GM12864 (cell line): ENCODE measurements at regions not wholly inside any gene's neighbourhood (a gene's known extent, or its start where the extent isn't known, plus 50 kb on each side); places are given as distances from the start of the nearest gene placed in this dataset.
"Not testable (repeated sequence)": the region's sequence is repeated elsewhere in the genome, so short reads cannot be mapped to it uniquely, and the experiment has no call there.

Experiments used
- DNase-seq: peaks from one replicate; pipeline ENCODE4 v3.0.0-alpha.2; 2011; ENCODE audit warnings: low read depth
- H3K4me3 ChIP-seq: 2 replicates; pipeline ENCODE4 v1.5.1; 2011; ENCODE audit warnings: mild to moderate bottlenecking, low read depth, low read length, control low read depth
- CTCF ChIP-seq: IDR thresholded peaks from 2 replicates; pipeline ENCODE4 v1.5.1; 2011; ENCODE audit warnings: low read depth, mild to moderate bottlenecking, moderate library complexity, low read length, control low read depth, inconsistent platforms; ENCODE audit errors: missing control alignments

GRCh38 chr10:47164800-47165128 is 135.2 kb upstream of the GDF10 start:
- DNase-seq: no peak
- TF ChIP-seq CTCF: no peak
- no peak overlapping the region for H3K4me3 ChIP-seq

GRCh38 chr10:47165168-47165710 is 134.8 kb upstream of the GDF10 start:
- no peak overlapping the region for H3K4me3 ChIP-seq
- DNase-seq: no peak
- TF ChIP-seq CTCF: no peak

- no peak overlapping the region for H3K4me3 ChIP-seq
- TF ChIP-seq CTCF: no peak
- DNase-seq: no peak
Measured at GRCh38 chr10:47165711-47166404, 134.1 kb upstream of the GDF10 start.

- no peak for DNase-seq
- no peak for TF ChIP-seq CTCF
Measured at GRCh38 chr10:47166405-47166777, 133.6 kb upstream of the GDF10 start.

GRCh38 chr10:47166808-47167581 is 133.0 kb upstream of the GDF10 start:
- not testable (repeated sequence) for DNase-seq, H3K4me3 ChIP-seq

More at GRCh38 chr10:47166405-47166777, 133.6 kb upstream of the GDF10 start:
- H3K4me3 ChIP-seq: no peak overlapping the region

DNA sequence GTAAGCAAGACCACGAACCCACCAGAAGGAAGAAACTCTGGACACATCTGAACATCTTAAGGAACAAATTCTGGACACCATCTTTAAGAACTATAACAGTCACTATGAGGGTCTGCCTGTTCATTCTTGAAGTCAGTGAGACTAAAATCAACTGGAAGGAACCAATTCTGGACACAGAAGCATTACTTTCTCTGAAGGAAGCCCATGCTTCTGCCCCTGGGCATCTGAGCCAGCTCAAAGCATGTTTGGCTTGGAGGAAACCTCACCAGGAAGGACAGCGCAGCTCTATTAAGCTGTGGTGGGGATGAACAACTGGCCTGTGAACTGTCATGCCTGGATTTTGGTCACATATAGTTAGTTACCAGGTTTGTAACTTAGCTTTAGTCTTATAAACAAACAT is 132.4 kb upstream of the GDF10 start:
- DNase-seq: no peak
- no peak for TF ChIP-seq CTCF
- H3K4me3 ChIP-seq: no peak overlapping the region

- no peak overlapping the region for H3K4me3 ChIP-seq
- no peak for DNase-seq
- no peak for TF ChIP-seq CTCF
Measured at GRCh38 chr10:47169581-47169980, 130.4 kb upstream of the GDF10 start.
